ENCODE measurements at regions not wholly inside any gene's neighbourhood (a gene's known extent, or its start where the extent isn't known, plus 50 kb on each side); places are given as distances from the start of the nearest gene placed in this dataset.

- no peaks in the 10 kb centered on the region for H3K36me3 ChIP-seq (ENCODE audit: insufficient read depth)
- 67% methylated on average over 5 of the region's 5 CpGs for WGBS
- H3K4me1 ChIP-seq (ENCODE audit: insufficient read depth) = no peaks in the 10 kb centered on the region
- no peak for DNase-seq (ENCODE audit: extremely low spot score)
- no peak overlapping the region for H3K4me3 ChIP-seq (ENCODE audit: low read depth, low read length)
- no peak overlapping the region for H3K27ac ChIP-seq (ENCODE audit: low read depth)
Observed at GRCh38 chr10:6746782-6747181, 166.7 kb upstream of the PRKCQ start.

GRCh38 chr10:6743291-6743849 lies 163.3 kb upstream of the PRKCQ start:
- no peak overlapping the region for H3K4me3 ChIP-seq (ENCODE audit: low read depth, low read length)
- no peaks in the 10 kb centered on the region for H3K36me3 ChIP-seq (ENCODE audit: insufficient read depth)
- 80% methylated on average over 4 of the region's 4 CpGs for WGBS
- H3K4me1 ChIP-seq (ENCODE audit: insufficient read depth) = no peaks in the 10 kb centered on the region
- no peak overlapping the region for H3K27ac ChIP-seq (ENCODE audit: low read depth)
- DNase-seq (ENCODE audit: extremely low spot score) = no peak

DNA sequence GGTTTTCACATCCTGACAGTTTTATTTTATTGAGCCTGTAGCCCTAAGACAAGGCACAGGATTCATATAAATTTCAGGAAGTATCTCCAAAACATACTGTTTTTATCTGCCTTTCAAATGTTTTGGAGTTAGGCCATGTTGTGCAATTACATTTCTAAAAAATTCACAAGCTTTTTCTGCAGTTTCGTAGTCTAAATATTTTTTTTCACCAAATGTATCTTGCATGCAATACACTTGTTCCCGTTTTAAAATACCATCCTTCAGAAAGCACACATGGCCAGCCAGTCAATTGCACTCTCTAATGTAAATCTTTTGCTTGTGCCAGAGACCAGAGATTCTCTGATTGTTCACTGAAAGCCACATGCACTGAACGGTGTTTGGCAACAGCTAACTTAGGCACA lies 161.5 kb upstream of the PRKCQ start:
- Histone ChIP-seq H3K4me3 (ENCODE audit: low read depth, low read length) (no peak overlapping the region), H3K4me1 (ENCODE audit: insufficient read depth) (no peaks in the 10 kb centered on the region), H3K36me3 (ENCODE audit: insufficient read depth) (no peaks in the 10 kb centered on the region), H3K27ac (ENCODE audit: low read depth) (no peak overlapping the region)
- WGBS = 15% methylated on average over 3 of the region's 3 CpGs
- DNase-seq (ENCODE audit: extremely low spot score) = no peak

- WGBS = 77% methylated on average over 12 of the region's 12 CpGs
- Histone ChIP-seq H3K36me3 (ENCODE audit: insufficient read depth) (no peaks in the 10 kb centered on the region), H3K27ac (ENCODE audit: low read depth) (no peak overlapping the region), H3K4me3 (ENCODE audit: low read depth, low read length) (no peak overlapping the region), H3K4me1 (ENCODE audit: insufficient read depth) (no peaks in the 10 kb centered on the region)
- no peak for DNase-seq (ENCODE audit: extremely low spot score)
Observed at GRCh38 chr10:6739530-6740174, 159.6 kb upstream of the PRKCQ start.

DNA sequence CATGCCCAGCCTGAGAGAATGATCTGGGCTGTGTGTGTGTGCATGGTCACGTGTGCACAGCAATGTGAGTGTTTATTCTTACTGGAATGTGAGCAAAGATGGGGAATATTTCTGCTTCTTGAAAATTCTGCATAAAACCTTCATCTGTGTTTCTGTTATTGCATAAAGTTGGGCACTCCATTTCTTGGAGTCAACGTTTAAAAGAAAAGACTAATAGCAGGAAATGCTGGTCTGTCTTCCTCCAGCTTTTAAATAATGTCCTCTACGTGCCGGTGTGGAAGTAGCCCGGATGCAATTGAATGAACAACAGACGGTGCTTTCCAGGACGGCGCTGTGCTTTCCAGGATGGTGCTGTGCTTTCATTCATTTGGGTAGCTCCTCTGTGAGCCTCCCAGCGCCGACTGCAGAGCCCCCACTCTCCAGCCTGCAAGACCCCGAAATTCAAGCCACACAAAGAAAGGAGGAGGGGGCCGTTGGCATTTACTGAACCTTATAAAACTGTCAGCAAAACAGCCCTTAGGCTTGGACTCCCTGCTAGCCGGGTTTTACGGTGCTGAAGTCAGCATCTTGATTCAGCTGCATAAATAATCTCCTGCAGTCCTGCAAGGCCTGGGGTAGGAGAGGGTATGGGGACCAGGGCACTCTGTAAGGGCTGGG lies 158.2 kb upstream of the PRKCQ start:
- Histone ChIP-seq H3K4me3 (ENCODE audit: low read depth, low read length) (no peak overlapping the region), H3K36me3 (ENCODE audit: insufficient read depth) (no peaks in the 10 kb centered on the region), H3K4me1 (ENCODE audit: insufficient read depth) (no peaks in the 10 kb centered on the region), H3K27ac (ENCODE audit: low read depth) (no peak overlapping the region)
- no peak for DNase-seq (ENCODE audit: extremely low spot score)
- 5% methylated on average over 14 of the region's 14 CpGs for WGBS

GRCh38 chr10:6737758-6738111 lies 157.7 kb upstream of the PRKCQ start:
- no peaks in the 10 kb centered on the region for H3K4me1 ChIP-seq (ENCODE audit: insufficient read depth)
- no peak overlapping the region for H3K4me3 ChIP-seq (ENCODE audit: low read depth, low read length)
- H3K36me3 ChIP-seq (ENCODE audit: insufficient read depth) = no peaks in the 10 kb centered on the region
- WGBS = 38% methylated on average over 6 of the region's 6 CpGs
- H3K27ac ChIP-seq (ENCODE audit: low read depth) = no peak overlapping the region
- DNase-seq (ENCODE audit: extremely low spot score) = no peak

DNA sequence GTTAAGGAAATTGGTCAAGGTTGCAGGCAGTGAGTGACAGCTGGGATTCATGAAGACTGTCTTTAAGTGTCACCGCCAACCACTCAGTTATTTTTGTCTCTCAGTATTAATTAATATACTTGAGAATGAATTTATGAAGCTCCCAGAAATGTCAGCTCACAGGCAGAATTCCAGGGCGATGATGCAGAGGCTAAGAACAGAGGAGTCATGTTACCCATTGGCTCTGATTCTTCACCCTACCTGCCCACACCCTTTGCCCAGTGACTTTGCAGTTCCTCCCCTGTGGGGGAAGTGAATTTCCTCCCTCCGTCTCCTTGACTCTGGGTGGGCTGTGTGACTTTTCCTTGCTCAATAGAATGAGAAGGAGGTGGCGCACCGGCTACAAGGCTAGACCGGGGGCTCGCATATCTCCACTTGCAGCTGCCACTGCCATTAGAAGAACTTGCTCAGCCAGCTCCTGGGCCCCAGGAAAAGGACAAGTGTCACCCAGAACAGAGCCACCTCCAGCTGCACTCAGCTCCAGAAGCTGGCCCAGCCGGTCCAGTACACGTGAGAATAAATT lies 157.1 kb upstream of the PRKCQ start:
- Histone ChIP-seq H3K36me3 (ENCODE audit: insufficient read depth) (no peaks in the 10 kb centered on the region), H3K27ac (ENCODE audit: low read depth) (no peak overlapping the region), H3K4me1 (ENCODE audit: insufficient read depth) (no peaks in the 10 kb centered on the region), H3K4me3 (ENCODE audit: low read depth, low read length) (no peak overlapping the region)
- 79% methylated on average over 9 of the region's 9 CpGs for WGBS
- DNase-seq (ENCODE audit: extremely low spot score) = peak; percentile 37

DNA sequence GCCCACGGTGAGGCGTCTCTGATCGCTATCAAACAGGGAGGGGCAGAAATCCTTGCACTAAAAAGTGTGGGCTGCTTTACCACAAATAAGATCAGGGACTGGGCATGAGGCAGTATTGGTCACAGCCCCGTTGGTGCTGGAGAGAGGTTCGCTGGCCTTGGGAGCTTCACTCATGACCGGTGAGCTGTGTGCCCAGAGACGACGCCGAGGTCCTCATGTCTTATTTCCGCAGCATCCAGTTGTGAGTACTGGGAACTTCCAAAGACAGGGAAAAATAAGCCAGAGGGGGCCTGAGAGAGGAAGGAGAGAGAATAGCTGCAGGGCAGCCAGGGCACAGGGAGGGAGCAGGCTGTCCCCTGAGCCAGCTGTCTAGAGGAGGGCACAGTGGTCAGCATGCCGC lies 154.2 kb upstream of the PRKCQ start:
- no peaks in the 10 kb centered on the region for H3K36me3 ChIP-seq (ENCODE audit: insufficient read depth)
- H3K4me1 ChIP-seq (ENCODE audit: insufficient read depth) = no peaks in the 10 kb centered on the region
- no peak for DNase-seq (ENCODE audit: extremely low spot score)
- no peak overlapping the region for H3K27ac ChIP-seq (ENCODE audit: low read depth)
- H3K4me3 ChIP-seq (ENCODE audit: low read depth, low read length) = no peak overlapping the region
- 84% methylated on average over 11 of the region's 11 CpGs for WGBS

DNA sequence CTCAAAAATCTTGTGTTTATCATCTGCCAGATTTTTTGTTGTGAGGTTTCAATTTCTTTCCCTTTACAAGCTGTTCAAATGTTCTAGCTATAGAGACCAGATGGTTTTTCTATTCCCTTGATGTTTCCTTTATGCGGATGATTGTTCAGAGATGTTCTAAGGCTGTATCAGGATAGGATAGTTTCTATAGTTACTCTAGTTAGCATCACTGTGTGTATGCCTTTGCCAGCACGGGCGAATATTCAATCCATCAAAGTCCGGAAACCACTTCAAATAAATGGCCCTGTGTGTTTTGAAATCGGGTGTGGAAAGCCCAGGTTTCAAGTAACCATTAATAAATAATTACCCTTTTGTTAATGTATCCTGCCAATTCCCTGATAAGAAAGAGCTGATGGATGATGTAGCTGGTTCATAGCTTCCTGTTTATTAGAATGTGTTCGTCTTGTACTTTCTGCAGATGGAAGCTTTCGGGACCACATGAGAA lies 149.8 kb upstream of the PRKCQ start:
- Histone ChIP-seq H3K27ac (ENCODE audit: low read depth) (peak overlapping the region; percentile 27), H3K4me1 (ENCODE audit: insufficient read depth) (no peaks in the 10 kb centered on the region), H3K36me3 (ENCODE audit: insufficient read depth) (no peaks in the 10 kb centered on the region), H3K4me3 (ENCODE audit: low read depth, low read length) (no peak overlapping the region)
- DNase-seq (ENCODE audit: extremely low spot score) = no peak
- 34% methylated on average over 7 of the region's 7 CpGs for WGBS

DNA sequence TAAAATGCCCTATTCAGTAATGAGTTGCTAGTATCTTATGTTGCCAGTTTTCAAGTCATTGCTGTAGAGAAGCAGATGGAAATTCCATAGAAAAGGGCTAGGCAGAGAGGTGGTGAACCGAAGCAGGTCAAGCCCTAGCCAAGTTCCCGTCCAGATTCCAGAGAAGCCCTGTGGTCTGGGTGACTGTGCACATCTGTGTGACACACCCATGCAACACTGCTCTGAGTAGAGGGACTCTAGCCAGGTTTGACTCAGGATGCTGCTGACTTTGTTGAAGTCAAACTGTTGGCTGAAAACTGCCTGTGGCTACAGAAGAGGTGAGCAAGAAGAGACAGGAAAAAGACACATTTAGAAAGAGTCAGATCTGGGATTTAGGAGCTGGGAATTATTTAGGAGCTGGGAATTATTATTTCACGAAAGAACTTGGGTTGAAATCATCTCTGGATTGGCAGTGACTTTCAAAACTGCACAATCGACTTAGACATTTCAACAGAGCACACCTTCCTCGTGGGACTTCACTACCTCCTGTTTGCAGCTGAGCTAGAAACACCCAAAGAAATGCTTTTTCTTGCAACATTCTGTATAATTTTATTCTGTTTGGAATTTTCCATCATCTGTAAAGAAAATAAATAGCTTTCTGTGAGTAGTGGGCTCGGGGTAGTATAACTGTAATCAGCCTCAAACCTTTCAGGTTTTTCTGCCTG lies 149.1 kb upstream of the PRKCQ start:
- no peak overlapping the region for H3K4me3 ChIP-seq (ENCODE audit: low read depth, low read length)
- H3K4me1 ChIP-seq (ENCODE audit: insufficient read depth) = no peaks in the 10 kb centered on the region
- DNase-seq (ENCODE audit: extremely low spot score) = no peak
- no peak overlapping the region for H3K27ac ChIP-seq (ENCODE audit: low read depth)
- 49% methylated on average over 6 of the region's 6 CpGs for WGBS
- H3K36me3 ChIP-seq (ENCODE audit: insufficient read depth) = no peaks in the 10 kb centered on the region

DNA sequence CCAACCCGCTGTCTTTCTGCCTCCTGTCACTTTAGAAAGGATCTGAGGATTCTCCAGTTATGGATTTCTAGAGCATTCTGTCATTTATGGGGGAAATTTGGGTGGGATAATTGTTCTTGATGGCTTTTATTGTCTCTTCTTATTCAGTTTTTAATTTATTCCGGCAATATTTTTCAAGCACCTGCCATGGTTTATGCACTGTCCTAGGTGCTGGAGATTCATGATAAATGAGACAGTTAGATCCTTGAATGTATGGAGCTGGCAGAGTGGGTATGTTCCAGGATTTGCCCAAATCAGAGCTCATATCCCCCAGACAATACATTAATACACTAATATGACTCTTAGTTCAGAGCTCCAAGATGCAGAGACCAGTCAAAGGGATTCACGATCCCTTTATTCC lies 146.8 kb upstream of the PRKCQ start:
- no peak overlapping the region for H3K4me3 ChIP-seq (ENCODE audit: low read depth, low read length)
- WGBS = 93% methylated on average over 3 of the region's 3 CpGs
- no peak for DNase-seq (ENCODE audit: extremely low spot score)
- no peaks in the 10 kb centered on the region for H3K36me3 ChIP-seq (ENCODE audit: insufficient read depth)
- H3K4me1 ChIP-seq (ENCODE audit: insufficient read depth) = no peaks in the 10 kb centered on the region
- H3K27ac ChIP-seq (ENCODE audit: low read depth) = no peak overlapping the region

DNA sequence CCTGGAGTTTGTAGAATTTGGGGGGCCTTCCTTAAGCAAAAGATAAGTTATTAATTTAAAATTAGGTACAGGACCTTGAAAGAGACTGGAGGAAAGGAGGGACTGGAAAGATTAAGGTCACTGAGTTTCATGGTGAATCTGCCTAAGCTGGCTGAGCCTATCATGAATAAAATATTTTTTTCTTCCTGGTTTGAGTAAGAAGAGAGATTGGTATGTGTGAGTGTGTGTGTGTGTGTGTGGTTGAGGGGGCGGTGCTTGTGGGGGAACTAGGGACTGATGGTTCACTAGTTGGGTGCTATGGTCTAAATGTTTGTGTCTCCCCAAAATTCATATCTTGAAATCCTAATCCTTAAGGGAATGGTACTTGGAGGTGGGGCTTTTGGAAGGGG lies 142.5 kb upstream of the PRKCQ start:
- Histone ChIP-seq H3K36me3 (ENCODE audit: insufficient read depth) (no peaks in the 10 kb centered on the region), H3K4me3 (ENCODE audit: low read depth, low read length) (no peak overlapping the region), H3K4me1 (ENCODE audit: insufficient read depth) (no peaks in the 10 kb centered on the region), H3K27ac (ENCODE audit: low read depth) (no peak overlapping the region)
- 91% methylated on average over 1 of the region's 1 CpG for WGBS
- DNase-seq (ENCODE audit: extremely low spot score) = no peak

DNA sequence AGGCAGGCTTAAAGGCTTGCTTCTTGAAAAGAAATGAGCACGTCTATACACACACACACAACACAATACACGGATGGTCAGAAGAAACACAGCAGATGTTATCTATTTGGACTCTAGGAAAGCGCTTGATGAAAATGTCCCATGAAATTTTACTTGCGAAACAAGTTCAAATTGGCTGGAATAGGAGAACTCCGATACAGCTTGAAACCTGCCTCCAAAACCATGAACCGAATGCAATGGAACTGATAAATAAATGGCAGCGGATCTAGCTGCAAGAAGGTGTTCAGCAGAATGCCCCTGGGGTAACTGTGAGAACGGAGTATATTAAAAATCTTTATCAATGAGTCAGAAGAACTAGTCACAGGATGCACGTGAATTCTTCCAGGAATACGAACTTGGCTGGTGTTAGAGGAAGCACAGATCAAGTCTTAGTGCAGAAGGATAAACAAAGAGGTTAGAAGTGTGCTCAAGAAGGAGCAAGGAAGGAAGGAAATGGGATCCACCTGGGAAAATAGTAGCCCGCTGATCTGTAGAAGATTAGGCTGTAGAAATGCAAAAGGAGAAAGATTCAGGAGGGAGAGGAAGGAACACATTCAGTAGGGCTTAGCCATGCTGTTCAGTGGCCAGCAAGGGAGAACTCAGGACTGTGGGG lies 142.0 kb upstream of the PRKCQ start:
- Histone ChIP-seq H3K27ac (ENCODE audit: low read depth) (no peak overlapping the region), H3K36me3 (ENCODE audit: insufficient read depth) (no peaks in the 10 kb centered on the region), H3K4me1 (ENCODE audit: insufficient read depth) (no peaks in the 10 kb centered on the region), H3K4me3 (ENCODE audit: low read depth, low read length) (no peak overlapping the region)
- WGBS = 26% methylated on average over 11 of the region's 11 CpGs
- no peak for DNase-seq (ENCODE audit: extremely low spot score)

Data from urinary bladder (tissue), 3 donors.